ENCODE measurements at regions not wholly inside any gene's neighbourhood (a gene's known extent, or its start where the extent isn't known, plus 50 kb on each side); places are given as distances from the start of the nearest gene placed in this dataset.

GRCh38 chr6:25008707-25009392 lies 73.1 kb upstream of the RIPOR2 start:
- no peak for TF ChIP-seq NFIC (IDR thresholded peaks at IDR 0.05)
- TF ChIP-seq EGR1 (IDR thresholded peaks at IDR 0.05) = no peak
- no peak for TF ChIP-seq USF1 (IDR thresholded peaks at IDR 0.05)

DNA sequence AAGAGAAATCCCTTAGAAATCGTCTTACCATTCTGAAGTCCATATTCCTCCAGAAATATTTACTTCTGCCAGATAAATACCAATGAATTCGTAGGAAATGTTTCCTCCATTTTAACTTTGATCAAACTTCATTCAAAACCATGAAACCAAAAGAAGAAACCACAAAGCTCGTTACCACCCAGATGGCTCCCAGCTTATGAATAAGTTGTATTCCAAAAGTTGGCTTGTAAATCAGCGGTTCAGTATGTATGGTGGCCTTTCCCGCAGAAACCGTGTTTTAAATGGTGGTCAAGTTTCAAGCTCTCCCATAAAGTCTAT lies 73.6 kb upstream of the RIPOR2 start:
- TF ChIP-seq YY1 (IDR thresholded peaks at IDR 0.05; ENCODE audit: low read depth) (no peak), TEAD4 (IDR thresholded peaks at IDR 0.05) (no peak), CEBPB (IDR thresholded peaks at IDR 0.05) (no peak), ZBTB7A (IDR thresholded peaks at IDR 0.05; ENCODE audit: low read depth) (no peak), FOXM1 (IDR thresholded peaks at IDR 0.05; ENCODE audit: borderline replicate concordance, low read depth) (no peak), CREB1 (IDR thresholded peaks at IDR 0.05; ENCODE audit: low read depth) (no peak), TAF1 (IDR thresholded peaks at IDR 0.05; ENCODE audit: low read depth) (no peak), USF1 (IDR thresholded peaks at IDR 0.05) (no peak), NFIC (IDR thresholded peaks at IDR 0.05) (no peak), EGR1 (IDR thresholded peaks at IDR 0.05) (no peak), TCF12 (IDR thresholded peaks at IDR 0.05; ENCODE audit: low read depth) (no peak), RAD21 (IDR thresholded peaks at IDR 0.05; ENCODE audit: low read depth) (no peak), REST (IDR thresholded peaks at IDR 0.05; ENCODE audit: low read depth) (no peak), EP300 (IDR thresholded peaks at IDR 0.05; ENCODE audit: borderline replicate concordance) (no peak)
- TF ChIP-seq, protein P1, sequence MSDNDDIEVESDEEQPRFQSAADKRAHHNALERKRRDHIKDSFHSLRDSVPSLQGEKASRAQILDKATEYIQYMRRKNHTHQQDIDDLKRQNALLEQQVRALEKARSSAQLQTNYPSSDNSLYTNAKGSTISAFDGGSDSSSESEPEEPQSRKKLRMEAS (IDR thresholded peaks at IDR 0.05) = no peak

GRCh38 chr6:25010176-25010575 lies 74.4 kb upstream of the RIPOR2 start:
- TF ChIP-seq FOXM1 (IDR thresholded peaks at IDR 0.05; ENCODE audit: borderline replicate concordance, low read depth) (no peak), ZBTB7A (IDR thresholded peaks at IDR 0.05; ENCODE audit: low read depth) (no peak), TAF1 (IDR thresholded peaks at IDR 0.05; ENCODE audit: low read depth) (no peak), YY1 (IDR thresholded peaks at IDR 0.05; ENCODE audit: low read depth) (no peak), TCF12 (IDR thresholded peaks at IDR 0.05; ENCODE audit: low read depth) (no peak), CREB1 (IDR thresholded peaks at IDR 0.05; ENCODE audit: low read depth) (no peak), NFIC (IDR thresholded peaks at IDR 0.05) (no peak), REST (IDR thresholded peaks at IDR 0.05; ENCODE audit: low read depth) (no peak), USF1 (IDR thresholded peaks at IDR 0.05) (no peak), EP300 (IDR thresholded peaks at IDR 0.05; ENCODE audit: borderline replicate concordance) (no peak), EGR1 (IDR thresholded peaks at IDR 0.05) (no peak), TEAD4 (IDR thresholded peaks at IDR 0.05) (no peak), RAD21 (IDR thresholded peaks at IDR 0.05; ENCODE audit: low read depth) (no peak), CEBPB (IDR thresholded peaks at IDR 0.05) (no peak)
- TF ChIP-seq, protein P1 (IDR thresholded peaks at IDR 0.05) = no peak

DNA sequence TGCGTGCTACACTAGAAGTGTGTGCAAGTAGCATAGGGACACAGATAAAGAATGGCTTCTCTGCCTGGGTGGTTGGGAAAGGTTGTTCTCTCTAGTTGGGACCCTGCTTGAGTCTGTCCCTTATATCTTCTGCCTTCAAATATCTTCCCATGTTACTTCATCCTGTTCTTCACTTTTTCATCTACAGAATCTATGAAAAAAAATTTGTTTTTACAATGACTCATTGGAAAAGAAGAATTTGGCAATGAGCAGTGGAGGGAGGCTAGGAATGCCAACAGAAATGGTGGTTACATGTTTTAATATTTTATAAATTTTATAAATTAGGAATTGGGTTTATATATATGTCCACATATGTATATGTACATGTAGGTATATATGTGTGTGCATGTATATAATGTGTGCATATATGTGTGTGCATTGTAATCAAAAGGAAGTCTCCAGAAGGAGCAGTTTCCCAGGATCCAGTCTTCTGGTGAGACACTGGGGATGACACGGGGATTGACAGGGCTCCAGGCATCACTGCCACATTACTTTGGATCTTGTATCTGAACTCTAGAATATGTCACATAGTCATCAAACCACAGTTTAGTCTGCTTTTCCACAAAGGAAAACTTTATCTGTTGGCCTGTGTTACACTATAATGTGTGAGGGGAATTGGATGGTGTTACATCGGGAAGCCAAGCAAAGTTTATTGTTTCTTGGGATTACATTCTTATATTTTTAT lies 75.3 kb upstream of the RIPOR2 start:
- no peak for TF ChIP-seq EGR1 (IDR thresholded peaks at IDR 0.05)
- no peak for TF ChIP-seq CREB1 (IDR thresholded peaks at IDR 0.05; ENCODE audit: low read depth)
- no peak for TF ChIP-seq RAD21 (IDR thresholded peaks at IDR 0.05; ENCODE audit: low read depth)
- no peak for TF ChIP-seq REST (IDR thresholded peaks at IDR 0.05; ENCODE audit: low read depth)
- no peak for TF ChIP-seq CEBPB (IDR thresholded peaks at IDR 0.05)
- TF ChIP-seq YY1 (IDR thresholded peaks at IDR 0.05; ENCODE audit: low read depth) = no peak
- no peak for TF ChIP-seq ZBTB7A (IDR thresholded peaks at IDR 0.05; ENCODE audit: low read depth)
- no peak for TF ChIP-seq TCF12 (IDR thresholded peaks at IDR 0.05; ENCODE audit: low read depth)
- TF ChIP-seq USF1 (IDR thresholded peaks at IDR 0.05) = no peak
- TF ChIP-seq TAF1 (IDR thresholded peaks at IDR 0.05; ENCODE audit: low read depth) = no peak
- TF ChIP-seq FOXM1 (IDR thresholded peaks at IDR 0.05; ENCODE audit: borderline replicate concordance, low read depth) = no peak
- no peak for TF ChIP-seq EP300 (IDR thresholded peaks at IDR 0.05; ENCODE audit: borderline replicate concordance)
- no peak for TF ChIP-seq NFIC (IDR thresholded peaks at IDR 0.05)
- TF ChIP-seq, protein P1 (IDR thresholded peaks at IDR 0.05) = no peak
- no peak for TF ChIP-seq TEAD4 (IDR thresholded peaks at IDR 0.05)
